C4-2B (cell line): ENCODE measurements at regions not wholly inside any gene's neighbourhood (a gene's known extent, or its start where the extent isn't known, plus 50 kb on each side); places are given as distances from the start of the nearest gene placed in this dataset.
"Not testable (repeated sequence)": the region's sequence is repeated elsewhere in the genome, so short reads cannot be mapped to it uniquely, and the experiment has no call there.

Source experiments
- H3K27ac ChIP-seq: fragments of 450-650 bp; 2 replicates; pipeline ENCODE4 v1.5.1; 2017
- CTCF ChIP-seq: fragments of 450-650 bp; conservative IDR thresholded peaks from 2 replicates; pipeline ENCODE4 v1.5.1; 2017; ENCODE audit warnings: mild to moderate bottlenecking
- ZFX ChIP-seq: fragments of 450-650 bp; IDR thresholded peaks from 2 replicates; pipeline ENCODE4 v1.6.1; 2017

GRCh38 chr11:25824688-25825087, 507.2 kb upstream of the ANO3 start:
- no peak for TF ChIP-seq ZFX
- no peak for TF ChIP-seq CTCF
- no peak overlapping the region for H3K27ac ChIP-seq

GRCh38 chr11:25831485-25831884, 500.4 kb upstream of the ANO3 start:
- not testable (repeated sequence) for H3K27ac ChIP-seq

- TF ChIP-seq CTCF (peak; percentile 37), ZFX (no peak)
- H3K27ac ChIP-seq = no peak overlapping the region
These were observed 492.9 kb upstream of the ANO3 start for GRCh38 chr11:25838918-25839625.

- no peak overlapping the region for H3K27ac ChIP-seq
- TF ChIP-seq CTCF = no peak
- TF ChIP-seq ZFX = no peak
These were observed 487.1 kb upstream of the ANO3 start for GRCh38 chr11:25844811-25845210.

GRCh38 chr11:25855916-25856315, 476.0 kb upstream of the ANO3 start:
- H3K27ac ChIP-seq = no peak overlapping the region
- no peak for TF ChIP-seq CTCF
- TF ChIP-seq ZFX = no peak

GRCh38 chr11:25859776-25860175, 472.2 kb upstream of the ANO3 start:
- no peak overlapping the region for H3K27ac ChIP-seq
- TF ChIP-seq CTCF (no peak), ZFX (no peak)

- TF ChIP-seq ZFX (no peak), CTCF (no peak)
- no peak overlapping the region for H3K27ac ChIP-seq
These were observed 471.1 kb upstream of the ANO3 start for GRCh38 chr11:25860677-25861450.
